Progenitor cell of endocrine pancreas (in vitro differentiated cells): ENCODE measurements at regions not wholly inside any gene's neighbourhood (a gene's known extent, or its start where the extent isn't known, plus 50 kb on each side); places are given as distances from the start of the nearest gene placed in this dataset.

Source experiments
- DNase-seq: peaks from one replicate; pipeline ENCODE4 v3.0.0; 2021; ENCODE audit warnings: low spot score; ENCODE audit not compliant: unreplicated experiment
- H3K27ac Mint-ChIP-seq: 2 replicates; pipeline ENCODE4 v1.8.0; 2021; ENCODE audit warnings: mild to moderate bottlenecking, moderate library complexity, mixed read lengths
- H3K27me3 Mint-ChIP-seq: 2 replicates; pipeline ENCODE4 v1.8.0; 2021; ENCODE audit warnings: mixed read lengths
- H3K36me3 Mint-ChIP-seq: 2 replicates; pipeline ENCODE4 v1.8.0; 2022; ENCODE audit warnings: mixed read lengths; ENCODE audit not compliant: insufficient read depth
- H3K4me1 Mint-ChIP-seq: 2 replicates; pipeline ENCODE4 v1.8.0; 2021; ENCODE audit warnings: low read depth, mixed read lengths
- H3K4me3 Mint-ChIP-seq: 2 replicates; pipeline ENCODE4 v1.8.0; 2021; ENCODE audit warnings: low read depth, mild to moderate bottlenecking, moderate library complexity, mixed read lengths
- H3K9me3 Mint-ChIP-seq: 2 replicates; pipeline ENCODE4 v1.8.0; 2021; ENCODE audit warnings: low read depth, mixed read lengths
- CTCF ChIP-seq: fragments of 200-600 bp; sonication (generic); IDR thresholded peaks from one replicate; pipeline ENCODE4 v1.5.0; 2021; ENCODE audit warnings: antibody characterized with exemption, mild to moderate bottlenecking; ENCODE audit not compliant: unreplicated experiment

GRCh38 chr17:73976147-73976546 lies 227.3 kb upstream of the RPL38 start:
- Mint-ChIP-seq H3K9me3 (no peaks in the 10 kb centered on the region), H3K27me3 (peaks cover 37% of the 10 kb centered on the region), H3K4me1 (no peaks in the 10 kb centered on the region), H3K27ac (no peak overlapping the region), H3K36me3 (no peaks in the 10 kb centered on the region), H3K4me3 (no peak overlapping the region)
- DNase-seq = no peak
- TF ChIP-seq CTCF = no peak

GRCh38 chr17:73976676-73977521 lies 226.6 kb upstream of the RPL38 start:
- no peaks in the 10 kb centered on the region for H3K36me3 Mint-ChIP-seq
- H3K27me3 Mint-ChIP-seq = peaks cover 37% of the 10 kb centered on the region
- no peak for TF ChIP-seq CTCF
- H3K27ac Mint-ChIP-seq = no peak overlapping the region
- no peak overlapping the region for H3K4me3 Mint-ChIP-seq
- no peaks in the 10 kb centered on the region for H3K4me1 Mint-ChIP-seq
- no peaks in the 10 kb centered on the region for H3K9me3 Mint-ChIP-seq
- DNase-seq = no peak

- no peak for DNase-seq
- Mint-ChIP-seq H3K9me3 (no peaks in the 10 kb centered on the region), H3K4me1 (no peaks in the 10 kb centered on the region), H3K27ac (no peak overlapping the region), H3K27me3 (peaks cover 49% of the 10 kb centered on the region), H3K36me3 (no peaks in the 10 kb centered on the region), H3K4me3 (no peak overlapping the region)
- no peak for TF ChIP-seq CTCF
These were observed 223.0 kb upstream of the RPL38 start for GRCh38 chr17:73980517-73980916.

DNA sequence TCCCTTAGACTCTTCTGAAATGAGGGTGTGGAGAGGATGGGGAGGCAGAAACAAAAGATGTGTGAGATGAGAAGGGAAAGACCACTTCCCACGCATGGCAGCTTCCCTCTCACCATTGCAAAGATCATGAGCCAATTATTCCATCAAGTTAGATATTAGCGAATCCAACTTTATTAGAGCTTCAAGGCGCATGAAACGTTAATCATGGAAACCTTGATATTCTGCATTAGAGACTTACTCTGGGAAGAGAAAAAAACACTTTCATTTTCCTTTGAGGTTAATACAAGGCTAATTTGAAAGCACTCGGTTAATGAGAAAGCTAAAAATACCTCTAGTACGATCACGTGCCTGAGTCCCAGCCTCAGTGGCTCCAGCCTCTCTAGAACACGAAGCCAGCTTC lies 220.6 kb upstream of the RPL38 start:
- no peaks in the 10 kb centered on the region for H3K36me3 Mint-ChIP-seq
- no peak overlapping the region for H3K4me3 Mint-ChIP-seq
- DNase-seq = no peak
- H3K27me3 Mint-ChIP-seq = peaks cover 38% of the 10 kb centered on the region
- no peak for TF ChIP-seq CTCF
- H3K27ac Mint-ChIP-seq = no peak overlapping the region
- no peaks in the 10 kb centered on the region for H3K4me1 Mint-ChIP-seq
- H3K9me3 Mint-ChIP-seq = no peaks in the 10 kb centered on the region

DNA sequence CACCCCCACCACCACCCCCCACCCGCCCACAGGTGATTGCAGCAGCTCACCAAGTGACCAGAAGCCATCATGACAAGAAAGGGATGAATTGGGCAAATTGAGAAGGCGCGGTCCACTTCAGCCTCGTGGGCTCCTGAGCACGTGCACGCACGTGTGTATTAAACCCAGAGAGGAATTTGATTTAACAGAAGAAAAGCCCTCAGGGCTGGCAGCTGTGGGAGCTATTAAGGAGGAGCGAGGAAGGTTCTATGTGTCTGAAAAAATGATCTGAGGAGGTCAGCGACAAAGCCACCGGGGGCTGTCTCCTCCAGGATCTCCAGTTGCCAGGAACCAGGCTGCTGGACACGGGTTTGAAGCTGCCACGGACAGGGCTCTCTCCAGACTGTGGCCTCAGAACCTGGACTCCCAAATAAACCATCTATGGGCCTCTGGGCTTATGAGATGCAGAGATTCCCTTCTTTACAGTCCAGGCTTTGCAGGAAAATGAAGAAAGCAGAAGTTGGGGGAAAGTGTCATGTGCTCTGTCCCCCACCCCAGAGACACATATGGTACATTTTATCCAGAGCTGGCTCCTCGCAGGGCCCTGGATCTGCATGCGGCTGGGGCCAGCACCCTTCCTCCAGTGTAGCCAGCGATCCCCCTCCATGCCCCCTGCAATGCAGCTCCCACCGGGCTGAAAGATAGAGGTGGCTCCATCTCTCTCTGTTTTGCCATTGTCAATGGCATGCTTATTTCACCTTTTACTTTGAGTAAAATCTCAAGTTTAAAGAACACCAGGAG lies 219.7 kb upstream of the RPL38 start:
- no peak for TF ChIP-seq CTCF
- no peak overlapping the region for H3K27ac Mint-ChIP-seq
- no peaks in the 10 kb centered on the region for H3K36me3 Mint-ChIP-seq
- no peak for DNase-seq
- H3K4me1 Mint-ChIP-seq = no peaks in the 10 kb centered on the region
- no peak overlapping the region for H3K4me3 Mint-ChIP-seq
- H3K9me3 Mint-ChIP-seq = no peaks in the 10 kb centered on the region
- peaks cover 36% of the 10 kb centered on the region for H3K27me3 Mint-ChIP-seq
